H1 (cell line): ENCODE measurements at regions not wholly inside any gene's neighbourhood (a gene's known extent, or its start where the extent isn't known, plus 50 kb on each side); places are given as distances from the start of the nearest gene placed in this dataset.

Source experiments
- CBX5 ChIP-seq: fragments of 300-800, 300-1000 bp; sonication (generic); IDR thresholded peaks from 2 replicates; pipeline ENCODE4 v1.7.1; 2016; ENCODE audit warnings: antibody characterized with exemption, low read length, low read depth
- HDAC2 ChIP-seq, 2 experiments: fragments of 300-600 bp in 1 of 2; sonication (generic) in 1 of 2; IDR thresholded peaks; 2 replicates each; pipeline ENCODE4 v1.6.1; 2011 to 2012; ENCODE audit warnings: low read depth in 2 of 2, low read length in 2 of 2, mild to moderate bottlenecking in 2 of 2, moderate library complexity in 2 of 2, borderline replicate concordance in 1 of 2, inconsistent platforms in 1 of 2
- KDM1A ChIP-seq: fragments of 200-600, 300-600 bp; sonication (generic); IDR thresholded peaks from 2 replicates; pipeline ENCODE4 v1.7.1; 2016; ENCODE audit warnings: mild to moderate bottlenecking, low read length, borderline replicate concordance
- SP2 ChIP-seq: IDR thresholded peaks from 2 replicates; pipeline ENCODE4 v1.6.1; 2012; ENCODE audit warnings: mild to moderate bottlenecking, low read length, inconsistent platforms
- SUZ12 ChIP-seq: fragments of 200-600 bp; sonication (generic); IDR thresholded peaks from 2 replicates; pipeline ENCODE4 v1.6.1; 2012; ENCODE audit warnings: mild to moderate bottlenecking, inconsistent platforms, low read length, moderate library complexity, mixed read lengths
- TAF1 ChIP-seq: IDR thresholded peaks from 2 replicates; pipeline ENCODE4 v1.6.1; 2011; ENCODE audit warnings: mild to moderate bottlenecking, low read depth, low read length
- TF ChIP-seq, protein P1 (sequence below), 3 experiments: IDR thresholded peaks; 1 replicate in 2 of 3; 2 replicates in 1 of 3; pipeline versions ENCODE4 v1.5.1 to v1.6.1; 2011; ENCODE audit warnings: low read length in 3 of 3, mild to moderate bottlenecking in 3 of 3, inconsistent platforms in 2 of 3, low read depth in 1 of 3, moderate library complexity in 1 of 3; ENCODE audit not compliant: insufficient read depth in 1 of 3; ENCODE audit errors: control extremely low read depth in 1 of 3

DNA sequence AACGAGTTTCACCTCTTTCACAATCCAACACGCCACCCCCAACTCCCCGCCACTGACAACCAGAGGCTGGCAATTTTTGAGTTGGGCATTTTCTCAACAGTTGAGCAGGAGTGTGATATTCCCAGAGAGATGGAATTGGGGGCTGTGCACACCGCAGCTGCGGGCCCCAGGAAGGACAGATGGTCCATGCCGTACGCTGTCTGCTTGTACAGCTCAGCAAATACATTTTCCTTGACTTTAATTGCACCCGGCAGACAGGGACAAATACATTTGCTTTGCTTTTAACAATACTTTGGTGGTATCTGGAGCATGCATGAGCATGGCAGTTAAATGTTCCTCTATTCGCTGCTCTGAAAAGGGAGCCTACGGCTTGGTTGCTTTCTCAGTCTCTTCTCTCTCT is 354.2 kb upstream of the DPP6 start:
- TF ChIP-seq, protein P1, sequence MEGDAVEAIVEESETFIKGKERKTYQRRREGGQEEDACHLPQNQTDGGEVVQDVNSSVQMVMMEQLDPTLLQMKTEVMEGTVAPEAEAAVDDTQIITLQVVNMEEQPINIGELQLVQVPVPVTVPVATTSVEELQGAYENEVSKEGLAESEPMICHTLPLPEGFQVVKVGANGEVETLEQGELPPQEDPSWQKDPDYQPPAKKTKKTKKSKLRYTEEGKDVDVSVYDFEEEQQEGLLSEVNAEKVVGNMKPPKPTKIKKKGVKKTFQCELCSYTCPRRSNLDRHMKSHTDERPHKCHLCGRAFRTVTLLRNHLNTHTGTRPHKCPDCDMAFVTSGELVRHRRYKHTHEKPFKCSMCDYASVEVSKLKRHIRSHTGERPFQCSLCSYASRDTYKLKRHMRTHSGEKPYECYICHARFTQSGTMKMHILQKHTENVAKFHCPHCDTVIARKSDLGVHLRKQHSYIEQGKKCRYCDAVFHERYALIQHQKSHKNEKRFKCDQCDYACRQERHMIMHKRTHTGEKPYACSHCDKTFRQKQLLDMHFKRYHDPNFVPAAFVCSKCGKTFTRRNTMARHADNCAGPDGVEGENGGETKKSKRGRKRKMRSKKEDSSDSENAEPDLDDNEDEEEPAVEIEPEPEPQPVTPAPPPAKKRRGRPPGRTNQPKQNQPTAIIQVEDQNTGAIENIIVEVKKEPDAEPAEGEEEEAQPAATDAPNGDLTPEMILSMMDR (IDR thresholded peaks at IDR 0.05; ENCODE audit: control extremely low read depth in 1 of 3, insufficient read depth in 1 of 3, low read depth in 1 of 3, low read length in 3 of 3) = no peak
- no peak for TF ChIP-seq SUZ12
- TF ChIP-seq HDAC2 (IDR thresholded peaks at IDR 0.05; ENCODE audit: borderline replicate concordance in 1 of 2, low read depth in 2 of 2, low read length in 2 of 2) = no peak
- no peak for TF ChIP-seq CBX5
- TF ChIP-seq KDM1A = no peak
- no peak for TF ChIP-seq TAF1
- no peak for TF ChIP-seq SP2
